ENCODE measurements at regions not wholly inside any gene's neighbourhood (a gene's known extent, or its start where the extent isn't known, plus 50 kb on each side); places are given as distances from the start of the nearest gene placed in this dataset.
"Not testable (repeated sequence)": the region's sequence is repeated elsewhere in the genome, so short reads cannot be mapped to it uniquely, and the experiment has no call there.

GRCh38 chr10:59053502-59053901 is 122.9 kb upstream of the PHYHIPL start:
- not testable (repeated sequence) for DNase-seq

- DNase-seq = peak; percentile 89
These were observed 121.4 kb upstream of the PHYHIPL start for GRCh38 chr10:59055045-59055444.

GRCh38 chr10:59057345-59057744 is 119.1 kb upstream of the PHYHIPL start:
- no peak for DNase-seq

- no peak for DNase-seq
These were observed 115.6 kb upstream of the PHYHIPL start for GRCh38 chr10:59060852-59061251.

- DNase-seq = no peak
These were observed 113.0 kb upstream of the PHYHIPL start for GRCh38 chr10:59063491-59063890.

GRCh38 chr10:59064080-59064692 is 112.3 kb upstream of the PHYHIPL start:
- DNase-seq = no peak

GRCh38 chr10:59064759-59065539 is 111.5 kb upstream of the PHYHIPL start:
- no peak for DNase-seq

- DNase-seq = no peak
These were observed 107.8 kb upstream of the PHYHIPL start for GRCh38 chr10:59068581-59069191.

- no peak for DNase-seq
These were observed 104.4 kb upstream of the PHYHIPL start for GRCh38 chr10:59072038-59072437.

GRCh38 chr10:59073456-59074053 is 102.9 kb upstream of the PHYHIPL start:
- DNase-seq = no peak

GRCh38 chr10:59075576-59075975 is 100.9 kb upstream of the PHYHIPL start:
- peak; percentile 46 for DNase-seq

GRCh38 chr10:59077855-59078254 is 98.6 kb upstream of the PHYHIPL start:
- DNase-seq = no peak

GRCh38 chr10:59078978-59079377 is 97.5 kb upstream of the PHYHIPL start:
- DNase-seq = no peak

GRCh38 chr10:59079386-59080226 is 96.8 kb upstream of the PHYHIPL start:
- peak; percentile 82 for DNase-seq

GRCh38 chr10:59082249-59082648 is 94.2 kb upstream of the PHYHIPL start:
- DNase-seq = no peak

GRCh38 chr10:59085054-59085453 is 91.4 kb upstream of the PHYHIPL start:
- peak; percentile 14 for DNase-seq

GRCh38 chr10:59085711-59086502 is 90.5 kb upstream of the PHYHIPL start:
- DNase-seq = peak; percentile 53

- DNase-seq = peak; percentile 50
These were observed 89.0 kb upstream of the PHYHIPL start for GRCh38 chr10:59087486-59087885.

- no peak for DNase-seq
These were observed 87.4 kb upstream of the PHYHIPL start for GRCh38 chr10:59088912-59089573.

- no peak for DNase-seq
These were observed 85.4 kb upstream of the PHYHIPL start for GRCh38 chr10:59090817-59091622.

Measured in fibroblast of upper back skin (primary cell).